ENCODE measurements at regions not wholly inside any gene's neighbourhood (a gene's known extent, or its start where the extent isn't known, plus 50 kb on each side); places are given as distances from the start of the nearest gene placed in this dataset.
"Not testable (repeated sequence)": the region's sequence is repeated elsewhere in the genome, so short reads cannot be mapped to it uniquely, and the experiment has no call there.

- H3K9ac ChIP-seq, result no peak overlapping the region
- no peak overlapping the region for H3K4me3 ChIP-seq
- peak; percentile 35 for DNase-seq (ENCODE audit: low spot score)
- no peaks in the 10 kb centered on the region for H3K9me3 ChIP-seq (ENCODE audit: low read depth)
- no peaks in the 10 kb centered on the region for H3K36me3 Mint-ChIP-seq
- H4K20me1 ChIP-seq (ENCODE audit: low read depth), result no peaks in the 10 kb centered on the region
- H3K27ac ChIP-seq, result no peak overlapping the region
- H3K27me3 ChIP-seq, result no peaks in the 10 kb centered on the region
- H3K27me3 Mint-ChIP-seq (ENCODE audit: insufficient read depth, low read depth), result peaks cover 7% of the 10 kb centered on the region
- H3K4me2 ChIP-seq, result peak overlapping the region; percentile 1
- H2AFZ ChIP-seq (replicated peaks), result no peak overlapping the region
- no peaks in the 10 kb centered on the region for H3K4me1 ChIP-seq
- no peak overlapping the region for H3K4me3 Mint-ChIP-seq
- H3K9me3 Mint-ChIP-seq, result no peaks in the 10 kb centered on the region
- H3F3A ChIP-seq (ENCODE audit: low read depth), result no peaks in the 10 kb centered on the region
- H3K36me3 ChIP-seq, result no peaks in the 10 kb centered on the region
- peaks cover 4% of the 10 kb centered on the region for H3K4me1 Mint-ChIP-seq
- H3K79me2 ChIP-seq (ENCODE audit: low read depth), result no peaks in the 10 kb centered on the region
- TF ChIP-seq CTCF (IDR thresholded peaks at IDR 0.05), result no peak
- TF ChIP-seq EZH2 (IDR thresholded peaks at IDR 0.05), result no peak
- TF ChIP-seq EZH2phosphoT487 (IDR thresholded peaks at IDR 0.05), result no peak
- peak overlapping the region; percentile 5 for H3K27ac Mint-ChIP-seq
Measured at GRCh38 chr6:137631323-137631722, 137.1 kb upstream of the OLIG3 start.

GRCh38 chr6:137634177-137634576 is 140.0 kb upstream of the OLIG3 start:
- not testable (repeated sequence) for H3F3A ChIP-seq (ENCODE audit: low read depth); H3K36me3 Mint-ChIP-seq; H3K4me2 ChIP-seq; H3K27ac ChIP-seq; DNase-seq (ENCODE audit: low spot score); H3K4me1 ChIP-seq; H3K27ac Mint-ChIP-seq; H3K9me3 ChIP-seq (ENCODE audit: low read depth); H3K79me2 ChIP-seq (ENCODE audit: low read depth); H4K20me1 ChIP-seq (ENCODE audit: low read depth); H3K4me1 Mint-ChIP-seq; H3K9me3 Mint-ChIP-seq; H3K4me3 Mint-ChIP-seq; H3K9ac ChIP-seq; H2AFZ ChIP-seq (replicated peaks); H3K36me3 ChIP-seq; H3K27me3 Mint-ChIP-seq (ENCODE audit: insufficient read depth, low read depth); H3K27me3 ChIP-seq; H3K4me3 ChIP-seq

- Histone ChIP-seq H3K27me3 (no peaks in the 10 kb centered on the region), H3K9ac (no peak overlapping the region), H3K36me3 (no peaks in the 10 kb centered on the region), H3K27ac (no peak overlapping the region), H3K4me2 (no peak overlapping the region), H3K4me1 (no peaks in the 10 kb centered on the region), H3F3A (ENCODE audit: low read depth) (no peaks in the 10 kb centered on the region), H3K9me3 (ENCODE audit: low read depth) (no peaks in the 10 kb centered on the region), H3K79me2 (ENCODE audit: low read depth) (no peaks in the 10 kb centered on the region), H3K4me3 (no peak overlapping the region), H2AFZ (replicated peaks) (no peak overlapping the region), H4K20me1 (ENCODE audit: low read depth) (no peaks in the 10 kb centered on the region)
- H3K4me3 Mint-ChIP-seq, result no peak overlapping the region
- H3K4me1 Mint-ChIP-seq, result no peaks in the 10 kb centered on the region
- H3K9me3 Mint-ChIP-seq, result no peaks in the 10 kb centered on the region
- no peak for DNase-seq (ENCODE audit: low spot score)
- H3K27ac Mint-ChIP-seq, result no peak overlapping the region
- H3K36me3 Mint-ChIP-seq, result no peaks in the 10 kb centered on the region
- TF ChIP-seq EZH2 (IDR thresholded peaks at IDR 0.05) (no peak), EZH2phosphoT487 (IDR thresholded peaks at IDR 0.05) (no peak), CTCF (IDR thresholded peaks at IDR 0.05) (no peak)
- peaks cover 4% of the 10 kb centered on the region for H3K27me3 Mint-ChIP-seq (ENCODE audit: insufficient read depth, low read depth)
Measured at GRCh38 chr6:137637121-137637520, 142.9 kb upstream of the OLIG3 start.

- no peaks in the 10 kb centered on the region for H3F3A ChIP-seq (ENCODE audit: low read depth)
- no peaks in the 10 kb centered on the region for H3K9me3 Mint-ChIP-seq
- no peaks in the 10 kb centered on the region for H4K20me1 ChIP-seq (ENCODE audit: low read depth)
- H3K9me3 ChIP-seq (ENCODE audit: low read depth), result no peaks in the 10 kb centered on the region
- H3K27ac ChIP-seq, result no peak overlapping the region
- H3K4me3 ChIP-seq, result no peak overlapping the region
- no peaks in the 10 kb centered on the region for H3K4me1 ChIP-seq
- no peak overlapping the region for H3K27ac Mint-ChIP-seq
- no peaks in the 10 kb centered on the region for H3K36me3 ChIP-seq
- no peaks in the 10 kb centered on the region for H3K27me3 Mint-ChIP-seq (ENCODE audit: insufficient read depth, low read depth)
- no peak overlapping the region for H3K4me3 Mint-ChIP-seq
- H2AFZ ChIP-seq (replicated peaks), result no peak overlapping the region
- H3K4me1 Mint-ChIP-seq, result no peaks in the 10 kb centered on the region
- H3K79me2 ChIP-seq (ENCODE audit: low read depth), result no peaks in the 10 kb centered on the region
- H3K27me3 ChIP-seq, result no peaks in the 10 kb centered on the region
- no peak overlapping the region for H3K4me2 ChIP-seq
- TF ChIP-seq CTCF (IDR thresholded peaks at IDR 0.05) (no peak), EZH2phosphoT487 (IDR thresholded peaks at IDR 0.05) (no peak), EZH2 (IDR thresholded peaks at IDR 0.05) (no peak)
- DNase-seq (ENCODE audit: low spot score), result no peak
- H3K36me3 Mint-ChIP-seq, result no peaks in the 10 kb centered on the region
- no peak overlapping the region for H3K9ac ChIP-seq
Measured at GRCh38 chr6:137638926-137639706, 144.9 kb upstream of the OLIG3 start.

All from neural progenitor cell (in vitro differentiated cells).